Activated CD4-positive, CD25-positive, alpha-beta regulatory T cell (primary cell): ENCODE measurements at regions not wholly inside any gene's neighbourhood (a gene's known extent, or its start where the extent isn't known, plus 50 kb on each side); places are given as distances from the start of the nearest gene placed in this dataset.

Experiments used
- DNase-seq, 4 experiments: peaks; one replicate each; lab custom pipeline; 2025; lab: John Stamatoyannopoulos, UW

- DNase-seq, result no peak
Observed at GRCh38 chr14:53613404-53614253, 343.0 kb downstream of the BMP4 start.

GRCh38 chr14:53610947-53611346, 345.7 kb downstream of the BMP4 start:
- DNase-seq, result no peak

GRCh38 chr14:53609009-53609408, 347.6 kb downstream of the BMP4 start:
- no peak for DNase-seq

- DNase-seq, result no peak
Observed at GRCh38 chr14:53608369-53608768, 348.3 kb downstream of the BMP4 start.

- no peak for DNase-seq
Observed at GRCh38 chr14:53606203-53606602, 350.4 kb downstream of the BMP4 start.

- no peak for DNase-seq
Observed at GRCh38 chr14:53605562-53605961, 351.1 kb downstream of the BMP4 start.

- DNase-seq, result no peak
Observed at GRCh38 chr14:53603994-53604393, 352.6 kb downstream of the BMP4 start.

- no peak for DNase-seq
Observed at GRCh38 chr14:53601409-53601808, 355.2 kb downstream of the BMP4 start.

- DNase-seq, result no peak
Observed at GRCh38 chr14:53599221-53599945, 357.2 kb downstream of the BMP4 start.

- no peak for DNase-seq
Observed at GRCh38 chr14:53596853-53597525, 359.6 kb downstream of the BMP4 start.

- DNase-seq, result no peak
Observed at GRCh38 chr14:53591816-53592215, 364.8 kb downstream of the BMP4 start.

GRCh38 chr14:53581504-53581903, 375.1 kb downstream of the BMP4 start:
- DNase-seq, result no peak

GRCh38 chr14:53571641-53572328, 384.8 kb downstream of the BMP4 start:
- no peak for DNase-seq

GRCh38 chr14:53570411-53571387, 385.9 kb downstream of the BMP4 start:
- DNase-seq, result no peak

GRCh38 chr14:53569446-53569845, 387.2 kb downstream of the BMP4 start:
- DNase-seq, result no peak

- no peak for DNase-seq
Observed at GRCh38 chr14:53567236-53567780, 389.3 kb downstream of the BMP4 start.

GRCh38 chr14:53564870-53565269, 391.8 kb downstream of the BMP4 start:
- DNase-seq, result no peak

- no peak for DNase-seq
Observed at GRCh38 chr14:53563628-53564027, 393.0 kb downstream of the BMP4 start.

- no peak for DNase-seq
Observed at GRCh38 chr14:53553221-53553620, 400.1 kb upstream of the DDHD1 start.

- DNase-seq, result no peak
Observed at GRCh38 chr14:53551862-53552261, 398.7 kb upstream of the DDHD1 start.

- DNase-seq, result no peak
Observed at GRCh38 chr14:53550776-53551175, 397.7 kb upstream of the DDHD1 start.
